HG02610 (cell line): ENCODE measurements at regions not wholly inside any gene's neighbourhood (a gene's known extent, or its start where the extent isn't known, plus 50 kb on each side); places are given as distances from the start of the nearest gene placed in this dataset.

ENCODE experiments used
- ATAC-seq: cut with Tn5 transposase; IDR thresholded peaks from one replicate; pipeline ENCODE4 v1.9.1; 2021; ENCODE audit warnings: mild to moderate bottlenecking, moderate library complexity; ENCODE audit not compliant: unreplicated experiment

DNA sequence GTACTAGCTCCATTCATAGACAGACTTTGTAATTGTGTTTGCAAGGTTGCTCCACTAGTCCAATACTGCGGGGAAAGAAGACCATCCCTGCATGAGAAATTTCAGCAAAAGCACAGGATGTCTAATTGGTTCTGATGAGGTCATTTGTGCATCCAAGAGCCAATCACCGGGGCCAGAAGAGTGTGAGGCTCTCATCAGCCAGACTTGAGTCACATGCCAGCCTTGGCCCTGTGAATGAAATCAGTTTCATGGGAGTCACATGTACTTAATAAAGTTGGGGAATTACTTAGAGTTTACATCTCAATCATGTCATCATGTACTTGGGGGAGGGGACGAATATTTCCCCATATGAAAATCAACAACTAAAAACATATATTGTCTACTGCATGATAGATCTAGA lies 1236.0 kb downstream of the MAT2B start:
- peak; percentile 33 for ATAC-seq

- ATAC-seq, result peak; percentile 93
These were observed 1236.6 kb downstream of the MAT2B start for GRCh38 chr5:164742025-164742424.

- no peak for ATAC-seq
These were observed 1241.3 kb downstream of the MAT2B start for GRCh38 chr5:164746723-164747122.

GRCh38 chr5:164747371-164747770 lies 1242.0 kb downstream of the MAT2B start:
- no peak for ATAC-seq

DNA sequence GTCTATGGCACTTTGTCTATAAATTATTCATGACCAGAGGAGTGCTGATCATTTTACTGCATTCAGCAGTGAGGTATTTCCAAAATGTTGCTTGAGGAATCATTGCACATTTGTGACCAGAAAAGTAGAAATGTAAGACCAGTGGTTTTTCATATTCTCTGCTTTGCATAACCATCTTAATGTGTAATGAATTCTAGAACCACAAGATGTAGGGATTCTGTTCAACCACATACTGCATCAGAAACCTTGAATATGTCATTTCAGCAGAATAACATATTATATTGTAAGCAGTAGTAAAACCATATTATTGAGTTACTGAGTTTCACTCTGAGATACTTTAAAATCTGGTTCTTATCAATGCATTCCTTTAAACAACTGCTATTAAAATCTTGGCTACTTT lies 1243.4 kb downstream of the MAT2B start:
- ATAC-seq, result peak; percentile 87

DNA sequence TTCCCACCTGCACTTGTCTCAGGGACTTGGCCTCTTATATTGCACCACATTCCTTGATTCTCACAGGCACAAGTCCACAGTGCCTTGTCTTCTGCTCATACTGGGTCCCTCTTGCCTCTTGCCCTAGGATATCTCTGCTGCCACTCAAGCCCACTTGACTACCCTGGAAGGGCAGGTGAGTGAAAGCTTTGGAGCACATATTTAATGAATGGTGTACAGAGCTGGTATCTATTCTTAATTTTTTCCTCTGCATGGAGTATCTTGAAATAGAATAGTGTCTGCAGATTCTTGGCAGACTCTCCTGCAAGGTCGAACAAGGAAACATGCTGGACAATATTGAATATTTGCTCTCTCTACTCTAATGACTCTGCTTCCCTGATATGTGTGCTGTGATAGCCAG lies 1248.0 kb downstream of the MAT2B start:
- no peak for ATAC-seq

GRCh38 chr5:164763206-164763605 lies 1257.8 kb downstream of the MAT2B start:
- ATAC-seq, result no peak

- ATAC-seq, result no peak
These were observed 1266.7 kb downstream of the MAT2B start for GRCh38 chr5:164772122-164772521.

DNA sequence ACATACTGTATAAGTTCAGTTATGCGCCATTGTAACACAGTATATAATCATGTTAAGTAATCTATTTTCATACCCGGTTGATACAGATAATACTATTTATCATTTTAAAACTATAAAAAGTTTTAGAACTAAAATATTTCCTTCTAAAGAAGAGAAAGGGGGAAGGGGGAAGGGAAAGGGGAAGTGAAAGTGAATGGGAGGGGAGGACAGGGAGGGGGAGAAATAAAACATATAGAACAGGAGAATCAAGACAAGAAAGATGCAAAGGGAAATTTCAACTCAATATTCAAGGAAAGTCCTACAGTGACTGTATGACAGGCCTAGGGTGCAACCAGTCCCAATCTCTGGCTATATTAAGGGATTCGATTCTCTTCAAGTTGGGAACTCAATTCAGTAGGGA lies 1278.8 kb downstream of the MAT2B start:
- ATAC-seq, result no peak

DNA sequence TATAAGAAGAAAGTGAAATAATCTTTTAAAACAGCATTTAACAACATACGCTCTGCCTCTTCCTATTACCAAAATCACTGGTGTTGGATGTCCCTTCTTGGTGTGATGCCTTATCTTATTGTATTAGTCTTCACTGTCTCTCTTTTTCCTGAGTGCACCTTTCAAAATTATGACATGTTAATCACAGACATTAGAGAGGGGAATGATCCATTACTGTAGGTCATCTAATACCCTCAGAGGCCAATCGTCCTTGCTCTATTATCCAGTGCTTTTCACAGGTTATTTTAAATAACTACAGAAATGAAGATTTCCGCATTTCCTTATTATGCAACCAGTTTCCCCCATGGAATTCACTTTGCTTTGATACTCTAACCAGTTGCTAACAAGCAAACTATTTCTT lies 1292.7 kb downstream of the MAT2B start:
- no peak for ATAC-seq

GRCh38 chr5:164799391-164799790 lies 1294.0 kb downstream of the MAT2B start:
- ATAC-seq, result no peak

DNA sequence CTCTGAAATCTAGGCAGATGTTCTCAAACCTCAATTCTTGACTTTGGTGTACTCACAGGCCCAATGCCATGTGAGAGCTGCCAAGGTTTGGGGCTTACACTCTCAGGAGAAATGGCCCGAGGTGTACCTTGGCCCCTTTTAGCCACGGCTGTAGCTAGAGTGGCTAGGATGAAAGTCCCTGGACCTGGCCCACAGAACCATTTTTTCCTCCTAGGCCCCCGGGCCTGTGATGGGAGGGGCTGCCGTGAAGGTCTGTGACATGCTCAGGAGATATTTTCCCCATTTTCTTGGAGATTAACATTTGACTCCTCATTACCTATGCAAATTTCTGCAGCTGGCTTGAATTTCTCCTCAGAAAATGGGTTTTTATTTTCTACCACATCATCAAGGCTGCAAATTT lies 1296.5 kb downstream of the MAT2B start:
- no peak for ATAC-seq

GRCh38 chr5:164809821-164810220 lies 1304.4 kb downstream of the MAT2B start:
- ATAC-seq, result peak; percentile 94

GRCh38 chr5:164818445-164818844 lies 1313.0 kb downstream of the MAT2B start:
- ATAC-seq, result no peak

GRCh38 chr5:164824671-164825070 lies 1319.3 kb downstream of the MAT2B start:
- ATAC-seq, result no peak

DNA sequence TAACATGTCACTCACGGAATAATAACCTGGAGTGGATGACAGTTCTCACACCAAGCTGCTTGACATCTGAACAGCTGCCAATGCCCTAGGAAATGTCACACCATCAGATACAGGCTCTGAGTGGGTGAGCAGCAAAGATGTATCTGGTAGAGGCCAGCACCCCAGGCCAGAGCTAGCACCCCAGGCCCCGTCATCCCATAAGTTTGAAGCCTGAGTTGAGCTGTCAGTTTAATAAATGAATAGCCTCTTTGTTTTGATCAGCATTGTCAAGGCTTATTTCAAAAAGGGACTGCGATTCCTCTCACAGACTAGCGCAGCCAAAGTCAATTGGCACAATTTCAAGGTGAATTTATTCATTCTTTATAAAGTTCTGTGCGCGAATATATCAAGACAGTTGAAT lies 1327.1 kb downstream of the MAT2B start:
- ATAC-seq, result no peak

- no peak for ATAC-seq
These were observed 1338.9 kb downstream of the MAT2B start for GRCh38 chr5:164844348-164844747.

DNA sequence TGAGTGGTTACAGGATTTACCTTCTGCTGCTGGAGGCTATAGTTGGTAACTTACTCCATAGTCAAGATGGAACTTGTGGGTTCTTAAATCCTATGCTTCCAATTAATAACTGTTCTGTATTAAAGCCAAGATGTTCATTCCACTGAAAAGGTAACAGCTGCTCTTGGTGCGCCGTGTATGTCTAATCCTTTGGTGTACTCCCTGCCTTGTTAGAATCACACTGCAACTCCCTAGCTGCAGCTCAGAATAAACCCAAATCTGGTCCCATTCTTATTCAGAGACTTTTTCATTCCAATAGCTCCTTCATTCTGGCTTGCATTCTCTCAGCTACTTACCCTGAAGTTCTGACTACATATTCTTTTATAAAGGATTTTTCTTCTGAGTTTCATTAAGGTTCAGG lies 1355.5 kb downstream of the MAT2B start:
- ATAC-seq, result no peak

- ATAC-seq, result no peak
These were observed 1356.2 kb downstream of the MAT2B start for GRCh38 chr5:164861610-164862009.

DNA sequence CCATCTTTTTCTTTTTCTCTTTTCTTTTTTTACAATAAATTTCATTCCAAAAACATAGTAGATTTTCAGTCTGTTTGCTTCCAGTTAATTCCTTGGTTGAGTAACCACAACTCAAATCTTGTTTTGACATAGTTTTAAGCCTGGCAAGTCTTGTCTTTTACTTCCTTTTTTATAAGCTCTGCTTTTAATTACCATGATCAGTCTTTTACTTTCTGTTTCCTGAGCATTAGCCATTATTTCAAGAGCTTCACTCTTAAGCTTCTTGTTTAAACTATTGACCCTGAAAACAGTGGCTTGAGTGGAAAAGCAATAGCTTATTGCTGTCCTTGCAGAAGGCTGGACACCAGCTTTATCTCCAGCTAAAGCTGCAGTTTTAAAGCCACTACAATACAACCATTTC lies 1363.3 kb downstream of the MAT2B start:
- no peak for ATAC-seq

GRCh38 chr5:164869325-164869724 lies 1363.9 kb downstream of the MAT2B start:
- ATAC-seq, result no peak

DNA sequence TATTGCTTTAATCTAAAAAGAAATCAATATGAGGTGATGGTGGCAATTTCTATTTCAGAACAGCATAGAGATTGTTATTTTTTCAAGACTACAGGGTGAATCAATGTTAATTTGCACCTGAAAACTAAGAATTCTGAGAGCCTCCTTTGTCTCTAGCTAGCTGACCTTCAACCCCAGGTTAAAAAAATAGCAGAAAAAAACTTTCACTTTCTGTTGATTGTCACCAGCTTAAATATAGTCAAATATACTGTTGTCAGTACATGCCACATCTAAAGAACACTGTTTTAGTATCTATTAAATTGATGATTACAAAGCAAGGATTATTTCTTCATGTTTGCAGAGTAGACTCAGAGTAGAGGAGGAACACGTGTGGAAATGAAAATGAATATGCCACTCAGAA lies 1371.4 kb downstream of the MAT2B start:
- ATAC-seq, result no peak

- ATAC-seq, result no peak
These were observed 1376.0 kb downstream of the MAT2B start for GRCh38 chr5:164881442-164881841.

GRCh38 chr5:164885179-164885578 lies 1379.8 kb downstream of the MAT2B start:
- no peak for ATAC-seq
